Stimulated activated CD4-positive, alpha-beta T cell treated with anti-CD3 and anti-CD28 coated beads, Interleukin-15, amount 100 ng/mL, for 24 hours (primary cell): ENCODE measurements at regions not wholly inside any gene's neighbourhood (a gene's known extent, or its start where the extent isn't known, plus 50 kb on each side); places are given as distances from the start of the nearest gene placed in this dataset.
"Not testable (repeated sequence)": the region's sequence is repeated elsewhere in the genome, so short reads cannot be mapped to it uniquely, and the experiment has no call there.

Experiments used
- DNase-seq: peaks from one replicate; pipeline ENCODE4 v3.0.0-alpha.2; 2020

GRCh38 chr18:57951999-57952774 is 91.8 kb upstream of the NEDD4L start:
- no peak for DNase-seq

DNA sequence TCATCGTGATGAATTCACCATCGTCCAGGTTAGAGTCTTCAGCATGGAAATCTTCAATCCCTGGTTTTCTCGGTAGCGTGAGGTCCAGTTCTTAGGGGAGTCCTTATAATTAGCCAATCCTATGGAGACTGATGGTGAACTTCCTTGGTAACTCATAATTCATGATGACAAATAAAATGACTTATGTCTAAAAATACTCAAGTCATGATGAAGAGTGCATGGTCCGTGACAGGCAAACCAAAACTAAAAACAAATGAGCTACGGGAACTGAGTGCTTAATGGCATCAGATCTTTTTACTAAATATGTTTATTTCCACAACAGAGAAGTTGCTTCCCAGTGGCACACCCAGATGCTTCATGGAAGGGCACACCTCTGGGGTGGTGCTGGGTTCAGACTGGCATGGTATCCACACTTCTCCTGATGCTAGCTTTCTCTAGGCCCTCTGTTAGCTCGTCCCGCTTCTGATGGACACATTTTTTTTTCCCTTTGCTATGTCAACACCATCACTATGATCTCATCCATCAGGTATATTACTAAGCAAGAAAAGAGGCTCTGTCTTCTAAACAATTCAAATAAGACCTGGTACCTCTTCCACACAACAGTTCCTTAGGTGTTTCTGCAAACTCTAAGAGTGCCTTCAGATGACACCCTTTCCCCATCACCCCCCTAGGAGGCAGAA is 92.8 kb upstream of the NEDD4L start:
- DNase-seq: no peak

- no peak for DNase-seq
These were observed 93.5 kb upstream of the NEDD4L start for GRCh38 chr18:57950542-57950941.

DNA sequence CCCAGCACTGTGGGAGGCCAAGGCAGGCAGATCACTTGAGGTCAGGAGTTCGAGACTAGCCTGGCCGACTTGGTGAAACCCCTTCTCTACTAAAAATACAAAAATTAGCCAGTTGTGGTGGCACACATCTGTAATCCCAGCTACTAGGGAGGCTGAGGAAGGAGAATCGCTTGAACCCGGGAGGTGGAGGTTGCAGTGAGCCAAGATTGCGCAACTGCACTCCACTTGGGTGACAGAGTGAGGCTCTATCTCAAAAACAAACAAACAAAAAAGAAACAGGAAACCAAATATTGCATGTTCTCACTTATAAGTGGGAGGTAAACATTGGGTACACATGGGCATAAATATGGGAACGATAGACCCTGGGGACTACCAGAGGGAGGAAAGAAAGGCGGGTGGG is 94.7 kb upstream of the NEDD4L start:
- DNase-seq: not testable (repeated sequence)

DNA sequence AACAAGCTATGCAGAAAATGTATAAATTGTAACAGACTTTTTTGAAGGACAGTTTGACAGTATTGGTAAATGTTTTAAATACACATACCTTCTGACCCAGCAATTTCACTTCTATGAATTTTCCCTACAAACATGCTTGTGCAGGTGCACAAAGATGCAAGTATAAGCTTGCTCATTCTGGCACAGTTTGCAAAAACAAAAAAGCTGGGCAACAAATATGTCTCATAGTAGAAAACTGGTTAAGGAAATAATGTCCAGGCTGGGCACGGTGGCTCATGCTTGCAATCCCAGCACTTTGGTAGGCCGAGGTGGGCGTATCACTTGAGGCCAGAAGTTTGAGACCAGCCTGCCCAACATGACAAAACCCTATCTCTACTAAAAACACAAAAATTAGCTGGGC is 96.9 kb upstream of the NEDD4L start:
- DNase-seq: no peak

DNA sequence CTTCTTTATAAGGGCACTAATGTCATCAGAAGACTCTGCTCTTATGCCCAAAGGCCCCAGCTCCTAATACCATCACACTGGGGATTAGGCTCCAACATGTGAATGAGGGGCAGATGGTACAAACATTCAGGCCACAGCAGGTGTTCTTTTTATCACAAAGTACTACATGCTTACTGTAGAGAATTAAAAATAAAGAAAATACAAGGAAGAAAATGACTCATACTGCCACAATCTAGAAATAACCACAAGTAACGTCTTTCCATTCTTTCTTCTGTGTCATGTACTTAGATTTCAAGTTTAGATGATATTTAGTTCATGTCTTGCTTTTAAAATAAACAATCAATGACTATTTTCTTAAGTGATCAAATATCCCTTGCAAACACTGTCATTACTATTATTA is 100.3 kb upstream of the NEDD4L start:
- DNase-seq: no peak

- no peak for DNase-seq
These were observed 101.5 kb upstream of the NEDD4L start for GRCh38 chr18:57942493-57942892.

DNA sequence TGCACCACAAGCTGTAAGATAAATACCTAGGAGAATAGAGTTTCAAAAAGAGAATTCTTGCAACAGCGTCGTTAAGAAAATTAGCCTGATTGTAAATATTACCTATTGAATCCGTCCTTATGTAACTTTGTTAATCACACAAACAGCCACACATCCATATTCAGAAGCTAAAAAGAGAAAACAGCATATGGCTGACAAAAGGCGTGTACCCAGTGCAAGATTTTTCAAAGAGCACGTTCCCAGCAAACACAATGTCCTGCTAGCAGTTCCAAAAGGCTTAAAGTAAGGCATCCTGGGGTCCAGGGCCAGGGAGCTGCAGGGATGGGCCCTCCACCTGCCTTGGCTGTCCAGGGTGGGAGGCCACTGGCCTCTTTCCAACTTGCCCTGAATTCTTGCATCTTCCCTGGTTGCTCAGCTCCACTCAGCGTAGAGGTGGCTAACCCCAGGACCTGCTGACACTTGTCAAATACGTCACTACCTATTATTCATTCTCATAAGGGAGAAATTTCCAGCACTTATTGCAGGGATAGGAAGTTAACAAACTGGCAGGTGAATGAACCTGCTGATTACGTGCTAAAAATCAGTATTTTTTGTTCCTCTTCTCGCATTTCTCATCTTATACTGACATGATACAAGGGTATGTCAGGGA is 102.1 kb upstream of the NEDD4L start:
- no peak for DNase-seq

GRCh38 chr18:57940166-57940660 is 103.8 kb upstream of the NEDD4L start:
- no peak for DNase-seq

DNA sequence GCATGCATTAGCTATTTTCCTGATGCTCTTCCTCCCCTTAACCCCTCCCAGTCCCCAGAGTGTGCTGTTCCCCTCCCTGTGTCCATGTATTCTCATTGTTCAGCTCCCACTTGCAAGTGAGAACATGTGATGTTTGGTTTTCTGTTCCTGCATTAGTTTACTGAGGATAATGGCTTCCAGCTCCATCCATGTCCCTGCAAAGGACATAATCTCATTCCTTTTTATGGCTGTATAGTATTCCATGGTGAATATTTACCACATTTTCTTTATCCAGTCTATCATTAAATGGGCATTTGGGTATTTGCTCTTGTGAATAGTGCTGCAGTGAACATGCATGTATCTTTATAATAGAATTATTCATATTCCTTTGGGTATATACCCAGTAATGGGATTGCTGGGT is 109.7 kb upstream of the NEDD4L start:
- DNase-seq: not testable (repeated sequence)

- no peak for DNase-seq
These were observed 113.0 kb upstream of the NEDD4L start for GRCh38 chr18:57931038-57931437.

- no peak for DNase-seq
These were observed 113.5 kb upstream of the NEDD4L start for GRCh38 chr18:57930476-57930875.

DNA sequence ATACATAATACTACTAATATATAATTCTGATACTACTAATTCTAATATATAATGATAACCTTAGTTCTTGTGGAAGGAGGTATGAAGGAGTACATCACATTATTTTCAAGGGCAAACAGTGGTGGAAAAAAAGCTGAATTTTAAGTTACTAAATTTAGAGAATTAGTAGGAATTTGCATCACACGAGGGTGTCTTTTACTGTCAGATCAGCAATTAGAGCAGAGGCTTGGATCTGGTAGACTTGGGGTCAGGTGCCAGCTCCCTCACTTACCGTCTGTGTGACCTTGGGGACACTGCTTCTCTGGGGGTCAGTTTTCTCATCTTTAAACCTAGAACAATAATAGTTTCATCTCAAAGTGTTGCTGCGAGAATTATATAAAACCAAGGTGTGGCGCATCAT is 114.1 kb upstream of the NEDD4L start:
- DNase-seq: no peak

GRCh38 chr18:57928466-57928865 is 115.6 kb upstream of the NEDD4L start:
- DNase-seq: no peak

GRCh38 chr18:57927511-57927910 is 116.5 kb upstream of the NEDD4L start:
- no peak for DNase-seq

- DNase-seq: no peak
These were observed 118.3 kb upstream of the NEDD4L start for GRCh38 chr18:57925706-57926105.

GRCh38 chr18:57923611-57924010 is 120.4 kb upstream of the NEDD4L start:
- DNase-seq: no peak

DNA sequence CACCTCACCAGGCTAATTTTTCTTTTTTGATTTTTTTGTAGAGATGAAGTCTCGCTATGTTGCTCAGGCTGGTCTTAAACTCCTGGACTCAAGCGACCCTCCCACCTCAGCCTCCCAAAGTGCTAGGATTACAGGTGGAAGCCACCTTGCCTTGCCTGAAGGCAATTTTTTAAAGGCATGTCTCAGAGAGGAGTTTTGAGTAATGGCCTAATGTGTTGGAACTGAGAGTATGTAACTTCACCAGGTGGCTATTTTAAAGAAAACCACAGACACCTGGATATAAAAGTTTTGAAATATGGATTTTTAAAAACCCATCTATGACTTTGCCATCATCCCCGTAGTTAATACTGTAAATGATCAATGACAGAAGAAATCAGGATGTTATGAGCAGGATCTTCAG is 119.8 kb upstream of the ATP8B1 start:
- no peak for DNase-seq

GRCh38 chr18:57921708-57922107 is 118.6 kb upstream of the ATP8B1 start:
- DNase-seq: no peak

- no peak for DNase-seq
These were observed 116.9 kb upstream of the ATP8B1 start for GRCh38 chr18:57920036-57920435.

- DNase-seq: no peak
These were observed 115.5 kb upstream of the ATP8B1 start for GRCh38 chr18:57918601-57919000.

GRCh38 chr18:57916684-57917083 is 113.6 kb upstream of the ATP8B1 start:
- no peak for DNase-seq

GRCh38 chr18:57915865-57916582 is 112.9 kb upstream of the ATP8B1 start:
- DNase-seq: peak; percentile 17
